Ishikawa (cell line): ENCODE measurements at regions not wholly inside any gene's neighbourhood (a gene's known extent, or its start where the extent isn't known, plus 50 kb on each side); places are given as distances from the start of the nearest gene placed in this dataset.

Source experiments
- CEBPB ChIP-seq: IDR thresholded peaks from 2 replicates; pipeline ENCODE4 v1.6.1; 2012
- CREB1 ChIP-seq: IDR thresholded peaks from 2 replicates; pipeline ENCODE4 v1.6.1; 2012; ENCODE audit warnings: low read depth
- EP300 ChIP-seq: IDR thresholded peaks from 2 replicates; pipeline ENCODE4 v1.6.1; 2012; ENCODE audit warnings: borderline replicate concordance

DNA sequence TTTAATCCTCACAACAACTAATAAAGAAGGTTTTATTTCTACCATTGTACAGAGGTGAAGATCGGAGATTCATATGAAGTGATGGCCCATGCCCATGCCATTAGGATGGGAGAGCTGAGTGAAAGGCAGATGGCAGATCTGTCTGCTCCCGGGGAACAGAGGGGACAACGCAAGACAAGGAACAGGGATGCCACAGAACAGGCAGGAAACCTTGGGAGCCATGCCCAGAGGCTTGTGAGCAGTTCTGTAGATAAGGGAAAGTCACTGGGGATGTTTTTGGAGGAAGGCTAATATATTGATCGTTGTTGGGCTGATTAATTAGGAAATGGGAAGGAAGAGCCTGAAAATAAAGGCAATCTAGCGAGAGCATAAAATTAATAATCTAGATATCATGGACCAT is 73.1 kb upstream of the ITGB1 start:
- TF ChIP-seq CREB1 (no peak), CEBPB (no peak), EP300 (no peak)
